ENCODE measurements at regions not wholly inside any gene's neighbourhood (a gene's known extent, or its start where the extent isn't known, plus 50 kb on each side); places are given as distances from the start of the nearest gene placed in this dataset.

DNA sequence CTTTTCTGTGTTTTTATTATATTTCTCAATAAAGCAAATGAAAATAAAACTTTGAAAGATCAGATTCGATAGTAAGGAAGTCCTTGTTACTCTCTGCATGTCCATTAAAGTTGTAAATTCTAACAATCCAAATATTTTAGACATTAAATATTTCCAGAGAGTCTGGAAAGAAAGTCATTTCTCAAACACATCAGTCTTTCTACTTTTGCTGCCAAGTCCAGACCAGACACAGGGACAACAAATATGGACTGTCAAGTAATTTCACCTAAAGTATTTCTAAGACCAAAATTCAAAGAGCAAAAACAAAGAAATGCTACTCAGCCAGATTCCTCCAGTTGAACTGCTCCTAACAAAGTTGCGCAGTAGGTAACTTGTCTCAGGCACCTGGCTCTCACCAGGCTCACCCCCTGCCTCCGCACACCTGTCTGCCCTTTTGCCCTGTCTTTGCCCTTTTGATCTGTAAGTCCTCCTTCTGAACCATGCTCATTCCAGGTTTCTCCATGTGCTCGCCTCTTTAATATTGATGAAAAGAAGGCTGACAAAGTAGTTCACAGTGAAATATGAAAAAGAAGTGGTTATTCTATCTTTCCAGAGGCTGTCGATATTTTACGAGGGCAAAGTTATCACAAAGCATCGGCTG is 300.5 kb downstream of the C7orf25 start:
- H3K27me3 ChIP-seq (replicated peaks in 2 of 5; ENCODE audit: control insufficient read depth in 4 of 5, insufficient read depth in 5 of 5, low read length in 4 of 5), result peaks cover 0 to 2% (median 0%) of the 10 kb centered on the region in 5 experiments
- CTCF ChIA-PET, result no interaction called here
- H3K27ac ChIP-seq (ENCODE audit: insufficient read depth in 1 of 2, low read depth in 1 of 2, low read length in 2 of 2, poor library complexity in 1 of 2, severe bottlenecking in 2 of 2), result no peak overlapping the region
- WGBS (ENCODE audit: insufficient coverage), result 94% methylated on average over 5 of the region's 7 CpGs
- H3K9me3 ChIP-seq (ENCODE audit: control extremely low read depth in 1 of 5, control insufficient read depth in 4 of 5, insufficient read depth in 2 of 5, low read depth in 1 of 5, low read length in 4 of 5), result no peaks in the 10 kb centered on the region
- POLR2A ChIA-PET, result no interaction called here
- H3K4me3 ChIP-seq (ENCODE audit: control insufficient read depth in 1 of 7, extremely low read depth in 1 of 7, insufficient read depth in 4 of 7, low read depth in 2 of 7, low read length in 6 of 7), result no peak overlapping the region
- DNase-seq, result no peak
- no peaks in the 10 kb centered on the region for H3K4me1 ChIP-seq (ENCODE audit: control extremely low read depth in 1 of 4, control insufficient read depth in 4 of 4, insufficient read depth in 4 of 4, low read length in 3 of 4)
- no peaks in the 10 kb centered on the region for H3K36me3 ChIP-seq (ENCODE audit: control insufficient read depth in 4 of 4, insufficient read depth in 4 of 4, low read length in 3 of 4)

DNA sequence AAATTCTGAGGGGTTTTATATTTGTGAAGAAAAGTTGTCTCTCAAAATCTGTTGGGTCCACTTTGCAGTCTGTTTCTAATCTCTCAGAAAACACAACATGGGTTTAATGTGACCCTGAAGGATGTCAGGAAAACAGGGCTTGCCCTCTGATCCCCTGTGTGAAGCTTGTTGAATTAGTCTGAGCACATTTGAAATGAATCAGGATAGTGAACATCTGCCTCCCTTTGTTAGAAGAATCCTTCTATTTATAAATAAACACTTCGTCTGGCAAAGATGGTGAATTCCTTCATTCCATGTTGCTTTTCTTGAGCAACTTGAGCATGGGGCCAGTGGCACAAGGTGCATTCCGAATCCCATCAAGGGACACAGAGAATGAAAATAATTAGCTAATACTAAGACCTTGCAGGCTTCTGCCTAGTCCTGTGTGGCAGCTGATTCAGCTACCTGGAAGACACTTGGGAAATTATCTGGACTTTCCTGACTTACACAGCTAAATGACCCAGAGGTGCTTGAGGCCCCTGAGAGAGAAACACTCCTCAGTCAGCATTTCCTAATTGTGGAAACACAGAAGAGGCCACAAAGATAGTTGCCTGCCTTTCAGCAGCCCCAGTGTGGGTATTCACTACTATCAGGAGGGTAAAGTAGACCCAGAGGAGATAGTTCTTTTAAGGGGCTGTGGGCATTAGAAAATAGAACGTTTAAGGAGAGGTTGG is 305.5 kb downstream of the C7orf25 start:
- no peak for DNase-seq
- no peaks in the 10 kb centered on the region for H3K9me3 ChIP-seq (ENCODE audit: control extremely low read depth in 1 of 5, control insufficient read depth in 4 of 5, insufficient read depth in 2 of 5, low read depth in 1 of 5, low read length in 4 of 5)
- CTCF ChIA-PET, result no interaction called here
- 90% methylated on average over 2 of the region's 3 CpGs for WGBS (ENCODE audit: insufficient coverage)
- H3K27ac ChIP-seq (ENCODE audit: insufficient read depth in 1 of 2, low read depth in 1 of 2, low read length in 2 of 2, poor library complexity in 1 of 2, severe bottlenecking in 2 of 2), result no peak overlapping the region
- POLR2A ChIA-PET, result no interaction called here
- no peaks in the 10 kb centered on the region for H3K4me1 ChIP-seq (ENCODE audit: control extremely low read depth in 1 of 4, control insufficient read depth in 4 of 4, insufficient read depth in 4 of 4, low read length in 3 of 4)
- H3K27me3 ChIP-seq (replicated peaks in 2 of 5; ENCODE audit: control insufficient read depth in 4 of 5, insufficient read depth in 5 of 5, low read length in 4 of 5), result peaks cover 0 to 2% (median 1%) of the 10 kb centered on the region in 5 experiments
- no peak overlapping the region for H3K4me3 ChIP-seq (ENCODE audit: control insufficient read depth in 1 of 7, extremely low read depth in 1 of 7, insufficient read depth in 4 of 7, low read depth in 2 of 7, low read length in 6 of 7)
- H3K36me3 ChIP-seq (ENCODE audit: control insufficient read depth in 4 of 4, insufficient read depth in 4 of 4, low read length in 3 of 4), result no peaks in the 10 kb centered on the region

DNA sequence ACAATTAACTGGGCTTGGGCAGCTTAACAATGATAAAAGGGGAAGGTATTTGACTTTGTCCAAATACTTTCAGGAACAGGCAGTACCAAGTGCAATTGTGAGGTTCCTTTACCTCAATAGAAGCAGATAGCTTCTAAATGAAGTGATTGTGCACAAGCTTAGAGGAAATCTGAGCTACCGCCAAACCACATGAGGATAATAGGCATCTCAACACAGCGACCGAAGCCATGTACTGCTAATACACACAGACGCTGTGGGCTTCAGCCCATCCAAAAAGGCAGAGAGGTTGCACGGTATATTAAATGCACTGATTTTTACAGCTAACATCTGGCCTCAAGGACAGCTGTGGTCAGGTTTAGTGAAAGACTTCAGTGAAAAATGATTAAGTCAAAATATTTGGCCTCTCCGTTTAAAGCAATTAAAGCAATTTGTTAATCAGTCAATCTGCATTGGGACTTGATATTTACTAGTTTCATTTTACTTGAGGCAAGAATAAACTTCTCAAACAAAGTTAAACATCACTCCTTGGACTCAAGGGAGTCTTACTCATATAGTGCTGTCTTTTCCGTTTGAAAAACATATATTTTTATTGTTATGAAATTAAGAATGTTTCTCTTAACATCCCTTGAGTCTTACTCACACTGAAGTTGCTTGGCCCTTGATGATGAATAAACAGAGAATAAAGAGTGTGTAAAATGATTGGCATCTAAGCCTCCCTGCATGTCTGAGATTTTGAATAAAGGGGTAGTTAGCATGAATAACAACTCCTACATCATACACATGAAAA is 306.3 kb downstream of the C7orf25 start:
- DNase-seq, result no peak
- 98% methylated on average over 5 of the region's 7 CpGs for WGBS (ENCODE audit: insufficient coverage)
- no peaks in the 10 kb centered on the region for H3K4me1 ChIP-seq (ENCODE audit: control extremely low read depth in 1 of 4, control insufficient read depth in 4 of 4, insufficient read depth in 4 of 4, low read length in 3 of 4)
- no peak overlapping the region for H3K27ac ChIP-seq (ENCODE audit: insufficient read depth in 1 of 2, low read depth in 1 of 2, low read length in 2 of 2, poor library complexity in 1 of 2, severe bottlenecking in 2 of 2)
- ChIA-PET CTCF (no interaction called here), POLR2A (no interaction called here)
- no peak overlapping the region for H3K4me3 ChIP-seq (ENCODE audit: control insufficient read depth in 1 of 7, extremely low read depth in 1 of 7, insufficient read depth in 4 of 7, low read depth in 2 of 7, low read length in 6 of 7)
- no peaks in the 10 kb centered on the region for H3K9me3 ChIP-seq (ENCODE audit: control extremely low read depth in 1 of 5, control insufficient read depth in 4 of 5, insufficient read depth in 2 of 5, low read depth in 1 of 5, low read length in 4 of 5)
- H3K36me3 ChIP-seq (ENCODE audit: control insufficient read depth in 4 of 4, insufficient read depth in 4 of 4, low read length in 3 of 4), result no peaks in the 10 kb centered on the region
- H3K27me3 ChIP-seq (replicated peaks in 2 of 5; ENCODE audit: control insufficient read depth in 4 of 5, insufficient read depth in 5 of 5, low read length in 4 of 5), result peaks cover 0 to 2% (median 0%) of the 10 kb centered on the region in 5 experiments

DNA sequence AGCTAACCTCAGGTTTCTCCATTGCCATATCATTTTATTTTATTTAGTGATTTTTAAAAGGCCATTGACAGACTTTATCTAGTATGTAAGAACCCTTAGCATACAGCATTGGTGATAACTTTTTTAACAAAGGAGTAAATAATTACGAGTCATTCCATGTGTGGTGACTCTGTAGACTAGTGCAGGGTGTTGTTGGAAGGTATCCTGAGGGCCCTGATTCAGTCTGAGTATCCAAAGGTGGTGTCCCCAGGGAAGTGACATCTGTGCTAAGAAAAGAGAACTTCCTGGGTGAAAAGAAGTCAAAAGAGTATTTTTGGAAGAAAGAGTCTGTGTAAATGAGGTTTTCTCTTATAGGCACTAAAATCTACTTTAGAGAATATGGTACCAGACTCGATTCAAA is 308.4 kb downstream of the C7orf25 start:
- 100% methylated on average over 1 of the region's 2 CpGs for WGBS (ENCODE audit: insufficient coverage)
- no peak overlapping the region for H3K27ac ChIP-seq (ENCODE audit: insufficient read depth in 1 of 2, low read depth in 1 of 2, low read length in 2 of 2, poor library complexity in 1 of 2, severe bottlenecking in 2 of 2)
- no peaks in the 10 kb centered on the region for H3K4me1 ChIP-seq (ENCODE audit: control extremely low read depth in 1 of 4, control insufficient read depth in 4 of 4, insufficient read depth in 4 of 4, low read length in 3 of 4)
- no peak overlapping the region for H3K4me3 ChIP-seq (ENCODE audit: control insufficient read depth in 1 of 7, extremely low read depth in 1 of 7, insufficient read depth in 4 of 7, low read depth in 2 of 7, low read length in 6 of 7)
- peaks cover 0 to 2% (median 0%) of the 10 kb centered on the region in 5 experiments for H3K27me3 ChIP-seq (replicated peaks in 2 of 5; ENCODE audit: control insufficient read depth in 4 of 5, insufficient read depth in 5 of 5, low read length in 4 of 5)
- no peaks in the 10 kb centered on the region for H3K36me3 ChIP-seq (ENCODE audit: control insufficient read depth in 4 of 4, insufficient read depth in 4 of 4, low read length in 3 of 4)
- H3K9me3 ChIP-seq (ENCODE audit: control extremely low read depth in 1 of 5, control insufficient read depth in 4 of 5, insufficient read depth in 2 of 5, low read depth in 1 of 5, low read length in 4 of 5), result peaks cover 0 to 2% (median 0%) of the 10 kb centered on the region in 5 experiments
- CTCF ChIA-PET, result no interaction called here
- DNase-seq, result no peak
- POLR2A ChIA-PET, result no interaction called here

DNA sequence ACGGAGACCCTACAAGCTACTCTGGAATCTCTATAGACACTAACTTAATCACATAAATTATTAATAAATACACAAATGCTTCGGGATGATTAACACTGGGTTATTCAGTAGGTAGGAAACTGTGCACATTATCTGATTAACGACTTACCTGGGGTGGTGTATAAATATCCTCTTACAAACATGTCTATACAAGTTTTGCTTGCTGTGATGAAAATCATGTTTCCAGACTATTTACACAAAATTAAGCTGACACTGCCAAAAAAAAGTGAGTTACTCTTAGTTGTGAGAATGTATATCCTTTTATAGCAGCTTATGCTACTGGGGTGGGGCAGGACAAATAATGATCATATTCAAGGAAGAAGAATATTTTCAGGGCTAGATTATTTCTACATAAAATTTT is 314.6 kb downstream of the C7orf25 start:
- Histone ChIP-seq H3K27me3 (replicated peaks in 2 of 5; ENCODE audit: control insufficient read depth in 4 of 5, insufficient read depth in 5 of 5, low read length in 4 of 5) (no peaks in the 10 kb centered on the region), H3K27ac (ENCODE audit: insufficient read depth in 1 of 2, low read depth in 1 of 2, low read length in 2 of 2, poor library complexity in 1 of 2, severe bottlenecking in 2 of 2) (no peak overlapping the region), H3K4me3 (ENCODE audit: control insufficient read depth in 1 of 7, extremely low read depth in 1 of 7, insufficient read depth in 4 of 7, low read depth in 2 of 7, low read length in 6 of 7) (no peak overlapping the region), H3K4me1 (ENCODE audit: control extremely low read depth in 1 of 4, control insufficient read depth in 4 of 4, insufficient read depth in 4 of 4, low read length in 3 of 4) (no peaks in the 10 kb centered on the region), H3K36me3 (ENCODE audit: control insufficient read depth in 4 of 4, insufficient read depth in 4 of 4, low read length in 3 of 4) (no peaks in the 10 kb centered on the region), H3K9me3 (ENCODE audit: control extremely low read depth in 1 of 5, control insufficient read depth in 4 of 5, insufficient read depth in 2 of 5, low read depth in 1 of 5, low read length in 4 of 5) (peaks cover 0 to 4% (median 0%) of the 10 kb centered on the region in 5 experiments)
- WGBS (ENCODE audit: insufficient coverage), result no CpG with 5 or more reads among the region's 3 CpGs
- POLR2A ChIA-PET, result no interaction called here
- CTCF ChIA-PET, result no interaction called here
- no peak for DNase-seq

DNA sequence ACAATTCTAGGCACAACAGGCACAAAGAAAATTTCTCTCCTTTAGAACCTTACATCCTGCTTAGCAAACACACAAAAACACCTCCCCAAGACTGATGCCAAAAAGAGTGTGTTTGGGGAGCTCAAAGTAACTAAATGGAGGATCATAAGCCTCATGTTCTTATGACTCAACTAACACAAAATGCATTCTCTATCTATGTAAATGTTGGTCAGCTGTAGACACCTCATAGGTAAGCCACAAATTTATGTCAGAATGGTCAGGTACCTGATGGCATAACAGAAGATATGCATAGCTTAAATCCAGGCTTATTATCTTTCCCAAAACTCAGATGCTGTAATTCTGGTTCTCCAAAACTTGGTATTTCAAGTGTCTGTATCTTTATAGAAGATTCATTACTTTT is 315.1 kb downstream of the C7orf25 start:
- POLR2A ChIA-PET, result interaction anchor here (0.6 kb wide), 1 partner anchor 380 kb away, joined by 3 read pairs; no protein-coding TSS in a partner anchor

DNA sequence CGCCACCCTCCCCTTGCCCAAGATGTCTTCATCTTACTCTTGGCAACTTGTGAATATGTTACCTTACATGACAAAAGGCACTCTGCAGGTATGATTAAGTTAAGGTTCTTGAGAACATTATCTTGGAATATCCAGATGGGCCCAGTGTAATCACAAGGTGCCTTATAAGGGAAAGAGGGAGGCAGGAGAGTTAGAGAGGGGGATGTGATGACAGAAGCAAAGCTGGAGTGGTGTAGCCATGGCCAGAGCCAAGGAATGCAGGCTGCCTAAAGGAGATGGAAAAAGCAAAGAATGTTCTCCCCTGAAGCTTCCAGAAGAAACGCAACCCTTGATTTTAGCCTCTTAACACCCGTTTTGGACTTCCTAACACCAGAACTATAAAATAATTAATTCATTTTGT is 318.0 kb downstream of the C7orf25 start:
- H3K4me3 ChIP-seq (ENCODE audit: control insufficient read depth in 1 of 7, extremely low read depth in 1 of 7, insufficient read depth in 4 of 7, low read depth in 2 of 7, low read length in 6 of 7), result no peak overlapping the region
- POLR2A ChIA-PET, result no interaction called here
- H3K27ac ChIP-seq (ENCODE audit: insufficient read depth in 1 of 2, low read depth in 1 of 2, low read length in 2 of 2, poor library complexity in 1 of 2, severe bottlenecking in 2 of 2), result no peak overlapping the region
- H3K27me3 ChIP-seq (replicated peaks in 2 of 5; ENCODE audit: control insufficient read depth in 4 of 5, insufficient read depth in 5 of 5, low read length in 4 of 5), result no peaks in the 10 kb centered on the region
- DNase-seq, result no peak
- H3K9me3 ChIP-seq (ENCODE audit: control extremely low read depth in 1 of 5, control insufficient read depth in 4 of 5, insufficient read depth in 2 of 5, low read depth in 1 of 5, low read length in 4 of 5), result peaks cover 0 to 4% (median 0%) of the 10 kb centered on the region in 5 experiments
- CTCF ChIA-PET, result no interaction called here
- H3K4me1 ChIP-seq (ENCODE audit: control extremely low read depth in 1 of 4, control insufficient read depth in 4 of 4, insufficient read depth in 4 of 4, low read length in 3 of 4), result no peaks in the 10 kb centered on the region
- H3K36me3 ChIP-seq (ENCODE audit: control insufficient read depth in 4 of 4, insufficient read depth in 4 of 4, low read length in 3 of 4), result no peaks in the 10 kb centered on the region
- WGBS (ENCODE audit: insufficient coverage), result 100% methylated on average over 2 of the region's 3 CpGs

More for the DNA sequence above, 315.1 kb downstream of the C7orf25 start:
- DNase-seq, result no peak
- Histone ChIP-seq H3K27me3 (replicated peaks in 2 of 5; ENCODE audit: control insufficient read depth in 4 of 5, insufficient read depth in 5 of 5, low read length in 4 of 5) (no peaks in the 10 kb centered on the region), H3K9me3 (ENCODE audit: control extremely low read depth in 1 of 5, control insufficient read depth in 4 of 5, insufficient read depth in 2 of 5, low read depth in 1 of 5, low read length in 4 of 5) (peaks cover 0 to 4% (median 0%) of the 10 kb centered on the region in 5 experiments), H3K4me1 (ENCODE audit: control extremely low read depth in 1 of 4, control insufficient read depth in 4 of 4, insufficient read depth in 4 of 4, low read length in 3 of 4) (no peaks in the 10 kb centered on the region), H3K27ac (ENCODE audit: insufficient read depth in 1 of 2, low read depth in 1 of 2, low read length in 2 of 2, poor library complexity in 1 of 2, severe bottlenecking in 2 of 2) (no peak overlapping the region), H3K36me3 (ENCODE audit: control insufficient read depth in 4 of 4, insufficient read depth in 4 of 4, low read length in 3 of 4) (no peaks in the 10 kb centered on the region), H3K4me3 (ENCODE audit: control insufficient read depth in 1 of 7, extremely low read depth in 1 of 7, insufficient read depth in 4 of 7, low read depth in 2 of 7, low read length in 6 of 7) (no peak overlapping the region)
- CTCF ChIA-PET, result no interaction called here

Data from common myeloid progenitor, CD34-positive (primary cell).